WERI-Rb-1 (cell line): ENCODE measurements at regions not wholly inside any gene's neighbourhood (a gene's known extent, or its start where the extent isn't known, plus 50 kb on each side); places are given as distances from the start of the nearest gene placed in this dataset.

Experiments used
- DNase-seq: peaks from one replicate; pipeline ENCODE4 v3.0.0-alpha.2; 2020
- H3K27ac ChIP-seq: fragments of 250-450 bp; sonication (Bioruptor Pico); 2 replicates; pipeline ENCODE4 v1.5.1; 2020; ENCODE audit warnings: mild to moderate bottlenecking, moderate library complexity
- H3K27me3 ChIP-seq: fragments of 250-450 bp; sonication (Bioruptor Pico); 2 replicates; pipeline ENCODE4 v1.5.1; 2021; ENCODE audit warnings: mild to moderate bottlenecking, low read depth, moderate library complexity; ENCODE audit not compliant: insufficient read depth, severe bottlenecking
- H3K36me3 ChIP-seq: fragments of 250-450 bp; sonication (Bioruptor Pico); 2 replicates; pipeline ENCODE4 v1.5.1; 2020; ENCODE audit warnings: mild to moderate bottlenecking, moderate library complexity
- H3K4me3 ChIP-seq: 2 replicates; pipeline ENCODE4 v1.5.1; 2011; ENCODE audit warnings: low read depth, mild to moderate bottlenecking, control low read depth, low read length
- H3K9me3 ChIP-seq: fragments of 250-450 bp; sonication (Bioruptor Pico); 2 replicates; pipeline ENCODE4 v1.5.1; 2021; ENCODE audit warnings: mild to moderate bottlenecking, moderate library complexity; ENCODE audit not compliant: severe bottlenecking
- TF ChIP-seq, protein P1 (sequence below): IDR thresholded peaks from 2 replicates; pipeline ENCODE4 v1.5.1; 2011; ENCODE audit warnings: low read depth, mild to moderate bottlenecking, control low read depth, inconsistent platforms, low read length

DNA sequence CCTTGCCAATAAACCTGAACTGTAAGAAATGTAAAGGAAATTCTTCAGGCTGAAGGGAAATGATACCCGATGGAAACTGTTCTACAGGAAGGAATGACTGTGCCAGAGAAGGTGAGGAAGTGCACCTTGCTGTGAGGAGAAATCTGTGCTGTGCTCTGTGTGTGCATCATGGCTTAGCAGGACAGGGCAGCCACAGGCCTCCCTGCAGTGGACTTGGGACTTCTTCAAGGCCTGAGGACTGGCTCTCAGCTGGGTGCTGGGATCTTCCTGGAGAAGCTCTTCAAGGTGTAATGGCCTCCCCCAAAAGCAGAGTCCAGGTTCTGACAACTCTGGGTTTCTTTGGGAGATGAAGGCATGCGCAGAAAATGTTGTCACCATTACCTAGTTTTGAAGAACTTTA, 145.1 kb downstream of the UQCRFS1 start:
- H3K36me3 ChIP-seq, result no peaks in the 10 kb centered on the region
- DNase-seq, result no peak
- TF ChIP-seq, protein P1, sequence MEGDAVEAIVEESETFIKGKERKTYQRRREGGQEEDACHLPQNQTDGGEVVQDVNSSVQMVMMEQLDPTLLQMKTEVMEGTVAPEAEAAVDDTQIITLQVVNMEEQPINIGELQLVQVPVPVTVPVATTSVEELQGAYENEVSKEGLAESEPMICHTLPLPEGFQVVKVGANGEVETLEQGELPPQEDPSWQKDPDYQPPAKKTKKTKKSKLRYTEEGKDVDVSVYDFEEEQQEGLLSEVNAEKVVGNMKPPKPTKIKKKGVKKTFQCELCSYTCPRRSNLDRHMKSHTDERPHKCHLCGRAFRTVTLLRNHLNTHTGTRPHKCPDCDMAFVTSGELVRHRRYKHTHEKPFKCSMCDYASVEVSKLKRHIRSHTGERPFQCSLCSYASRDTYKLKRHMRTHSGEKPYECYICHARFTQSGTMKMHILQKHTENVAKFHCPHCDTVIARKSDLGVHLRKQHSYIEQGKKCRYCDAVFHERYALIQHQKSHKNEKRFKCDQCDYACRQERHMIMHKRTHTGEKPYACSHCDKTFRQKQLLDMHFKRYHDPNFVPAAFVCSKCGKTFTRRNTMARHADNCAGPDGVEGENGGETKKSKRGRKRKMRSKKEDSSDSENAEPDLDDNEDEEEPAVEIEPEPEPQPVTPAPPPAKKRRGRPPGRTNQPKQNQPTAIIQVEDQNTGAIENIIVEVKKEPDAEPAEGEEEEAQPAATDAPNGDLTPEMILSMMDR, result no peak
- H3K4me3 ChIP-seq, result no peak overlapping the region
- no peaks in the 10 kb centered on the region for H3K9me3 ChIP-seq
- peaks cover 77% of the 10 kb centered on the region for H3K27me3 ChIP-seq
- H3K27ac ChIP-seq, result no peak overlapping the region

DNA sequence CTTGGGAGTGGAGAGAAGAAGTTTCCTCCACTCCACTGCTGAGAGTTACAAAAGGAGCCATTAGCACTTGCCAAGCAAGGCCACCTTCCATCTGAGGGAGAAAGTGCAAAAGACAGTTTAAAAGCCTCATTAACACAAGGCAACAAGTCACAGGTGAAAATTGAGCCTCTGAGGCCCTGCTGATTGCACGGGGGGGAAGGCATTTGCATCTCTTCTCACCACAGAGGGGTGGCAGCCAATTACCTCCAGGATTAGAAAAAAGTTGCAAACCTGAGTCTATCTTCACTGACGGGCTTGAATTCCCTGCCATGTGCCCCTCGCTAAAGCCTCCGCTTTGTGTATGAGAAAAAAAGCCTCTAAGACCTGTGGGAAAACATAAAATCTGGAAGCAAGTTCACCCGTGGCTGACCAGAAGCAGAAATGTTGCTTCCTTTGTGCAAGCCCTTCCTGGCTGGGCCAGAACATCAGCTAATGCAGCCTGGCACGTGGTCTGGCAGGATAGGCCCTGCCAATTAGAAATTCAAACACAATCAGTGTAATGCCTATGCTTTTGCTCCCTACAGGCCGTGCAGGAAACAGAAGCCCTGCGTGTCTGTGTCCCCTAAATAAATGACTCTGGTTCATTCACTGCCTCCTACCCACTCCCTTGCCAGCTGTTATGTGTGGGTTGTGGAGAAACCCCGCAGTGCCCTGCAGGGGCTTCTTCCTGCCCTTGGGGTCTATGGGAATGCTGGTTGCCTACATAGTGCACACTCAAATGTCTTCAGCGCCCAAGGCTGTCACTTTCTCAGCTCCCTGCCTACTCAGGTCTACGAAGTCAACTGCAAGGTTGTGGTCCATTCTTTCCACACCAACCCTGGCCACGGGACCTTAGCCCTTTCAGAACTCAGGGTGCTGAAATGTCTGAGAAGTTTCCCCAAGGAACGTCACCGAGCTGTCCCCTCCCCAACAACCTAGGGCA, 150.2 kb downstream of the UQCRFS1 start:
- H3K36me3 ChIP-seq, result no peaks in the 10 kb centered on the region
- no peak overlapping the region for H3K4me3 ChIP-seq
- TF ChIP-seq, protein P1, result no peak
- no peaks in the 10 kb centered on the region for H3K9me3 ChIP-seq
- H3K27ac ChIP-seq, result no peak overlapping the region
- no peak for DNase-seq
- H3K27me3 ChIP-seq, result peaks cover 75% of the 10 kb centered on the region

DNA sequence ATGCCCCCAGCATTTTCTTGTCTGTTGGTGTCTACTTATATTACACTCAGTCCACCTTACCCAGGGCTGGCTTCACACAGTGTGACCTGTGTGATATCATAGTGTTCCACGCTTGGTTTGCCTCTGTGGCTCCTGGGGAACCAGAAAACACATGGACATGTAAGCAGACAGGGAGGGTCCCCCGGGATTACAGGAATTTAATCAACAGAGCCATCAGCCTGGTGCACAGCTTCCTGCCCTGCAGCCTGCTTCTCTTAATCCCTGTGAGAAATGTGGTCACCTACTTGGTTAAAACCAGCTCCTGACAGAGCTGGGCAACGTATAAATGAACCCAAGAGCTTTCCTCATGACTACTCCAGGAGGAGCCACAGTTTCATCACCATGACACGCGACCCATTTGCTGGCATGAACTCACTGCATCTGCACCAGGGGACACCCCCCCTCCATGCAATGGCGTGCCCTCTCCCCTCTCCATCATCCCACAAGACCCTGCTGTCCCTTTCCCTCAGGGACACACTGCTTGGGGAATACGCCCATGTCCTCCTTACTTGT, 152.1 kb downstream of the UQCRFS1 start:
- H3K4me3 ChIP-seq, result no peak overlapping the region
- DNase-seq, result no peak
- no peak overlapping the region for H3K27ac ChIP-seq
- TF ChIP-seq, protein P1, result no peak
- H3K9me3 ChIP-seq, result no peaks in the 10 kb centered on the region
- H3K27me3 ChIP-seq, result peaks cover 69% of the 10 kb centered on the region
- H3K36me3 ChIP-seq, result no peaks in the 10 kb centered on the region

DNA sequence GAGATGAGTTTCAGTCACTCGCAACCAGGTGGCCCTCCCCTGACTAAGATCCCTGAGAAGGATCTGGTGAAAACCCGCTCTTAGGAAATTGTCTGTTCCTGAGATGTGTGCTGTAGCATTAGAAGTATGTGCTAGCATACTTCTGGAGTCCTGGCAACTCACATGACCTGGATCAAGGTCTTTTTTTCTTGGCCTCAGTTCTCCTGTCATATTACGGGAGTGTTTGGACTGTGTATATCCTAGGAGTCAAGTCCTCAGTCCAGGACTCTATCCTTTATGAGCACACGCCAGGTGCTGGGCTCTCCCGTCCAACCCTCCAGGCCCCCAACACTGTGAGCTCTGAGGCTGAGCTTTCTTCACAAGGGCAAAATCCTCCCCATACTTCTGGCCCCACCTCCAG, 156.4 kb downstream of the UQCRFS1 start:
- peaks cover 57% of the 10 kb centered on the region for H3K27me3 ChIP-seq
- H3K36me3 ChIP-seq, result no peaks in the 10 kb centered on the region
- no peak overlapping the region for H3K4me3 ChIP-seq
- no peaks in the 10 kb centered on the region for H3K9me3 ChIP-seq
- no peak for DNase-seq
- H3K27ac ChIP-seq, result no peak overlapping the region
- TF ChIP-seq, protein P1, result no peak

DNA sequence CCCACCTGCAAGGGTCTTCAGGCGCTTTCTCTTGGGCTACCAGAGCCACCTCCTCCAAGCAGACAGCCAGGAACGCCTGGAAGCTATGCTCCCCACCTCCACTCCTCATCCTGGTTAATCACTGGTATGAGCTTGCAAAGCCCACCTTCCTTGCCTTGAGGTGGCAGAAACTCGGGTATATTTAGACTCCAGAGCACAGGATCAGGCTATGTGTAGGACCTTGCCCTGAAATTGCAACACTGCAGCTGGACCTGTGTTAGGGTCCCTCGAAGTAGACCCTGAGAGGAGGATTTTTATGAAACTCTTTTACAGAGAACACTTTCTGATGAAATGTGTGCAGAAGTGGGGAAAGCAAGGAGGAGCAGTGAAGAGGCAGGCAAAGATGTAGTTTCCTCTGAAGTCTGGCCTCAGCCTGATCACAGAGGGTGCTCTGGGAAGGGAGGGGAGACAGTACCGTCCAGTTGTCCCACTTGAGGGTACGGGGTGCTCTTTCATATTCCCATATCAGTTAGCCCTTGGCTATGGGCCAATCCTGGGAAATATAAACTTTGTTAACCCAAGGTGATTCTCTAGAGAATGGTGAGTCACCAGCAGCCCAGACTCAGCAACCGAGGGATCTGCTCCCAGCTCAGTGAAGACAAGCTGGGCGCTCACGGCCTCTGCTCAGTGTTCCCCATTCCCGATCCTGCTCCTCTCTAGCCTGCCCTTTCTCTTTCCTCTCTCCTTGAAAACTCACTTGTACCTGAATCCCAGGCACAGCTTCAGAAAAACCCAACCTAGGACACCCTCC, 157.9 kb downstream of the UQCRFS1 start:
- Histone ChIP-seq H3K36me3 (no peaks in the 10 kb centered on the region), H3K27ac (no peak overlapping the region), H3K9me3 (no peaks in the 10 kb centered on the region), H3K4me3 (no peak overlapping the region), H3K27me3 (peaks cover 51% of the 10 kb centered on the region)
- TF ChIP-seq, protein P1, result no peak
- DNase-seq, result no peak
